GM19193 (cell line): ENCODE measurements at regions not wholly inside any gene's neighbourhood (a gene's known extent, or its start where the extent isn't known, plus 50 kb on each side); places are given as distances from the start of the nearest gene placed in this dataset.

Experiments
- POLR2A ChIP-seq: IDR thresholded peaks from 4 replicates; pipeline ENCODE4 v1.6.1; 2011; ENCODE audit not compliant: insufficient read depth, insufficient read length; ENCODE audit errors: extremely low read depth

GRCh38 chr17:45708707-45709290 is 75.3 kb upstream of the CRHR1 start:
- no peak for TF ChIP-seq POLR2A

GRCh38 chr17:45709728-45710288 is 74.3 kb upstream of the CRHR1 start:
- TF ChIP-seq POLR2A = no peak

- no peak for TF ChIP-seq POLR2A
Measured at GRCh38 chr17:45715787-45716186, 68.3 kb upstream of the CRHR1 start.

- no peak for TF ChIP-seq POLR2A
Measured at GRCh38 chr17:45718791-45719190, 65.3 kb upstream of the CRHR1 start.

- no peak for TF ChIP-seq POLR2A
Measured at GRCh38 chr17:45719335-45720071, 64.6 kb upstream of the CRHR1 start.

- no peak for TF ChIP-seq POLR2A
Measured at GRCh38 chr17:45720386-45720785, 63.7 kb upstream of the CRHR1 start.

- no peak for TF ChIP-seq POLR2A
Measured at GRCh38 chr17:45722161-45722560, 62.0 kb upstream of the CRHR1 start.

GRCh38 chr17:45729294-45729907 is 54.7 kb upstream of the CRHR1 start:
- TF ChIP-seq POLR2A = no peak

- TF ChIP-seq POLR2A = no peak
Measured at GRCh38 chr17:45730192-45730591, 53.9 kb upstream of the CRHR1 start.

GRCh38 chr17:45731459-45731858 is 52.7 kb upstream of the CRHR1 start:
- TF ChIP-seq POLR2A = no peak

- no peak for TF ChIP-seq POLR2A
Measured at GRCh38 chr17:45732926-45733505, 51.1 kb upstream of the CRHR1 start.

- TF ChIP-seq POLR2A = no peak
Measured at GRCh38 chr17:45733781-45734180, 50.3 kb upstream of the CRHR1 start.
